ENCODE measurements at regions not wholly inside any gene's neighbourhood (a gene's known extent, or its start where the extent isn't known, plus 50 kb on each side); places are given as distances from the start of the nearest gene placed in this dataset.

- TF ChIP-seq CTCF (IDR thresholded peaks at IDR 0.05; ENCODE audit: control extremely low read depth, extremely low read depth, low read depth, missing control alignments) = no peak
- DNase-seq (ENCODE audit: extremely low spot score) = no peak
- CTCF ChIA-PET = interaction anchor here (1.2 to 1.4 kb wide), 2 partner anchors 11 to 26 kb away, joined by 3 to 4 read pairs; no protein-coding TSS in a partner anchor
- POLR2A ChIA-PET = no interaction called here
These were observed 711.7 kb upstream of the PTBP2 start for GRCh38 chr1:96009831-96010434.

- DNase-seq (ENCODE audit: extremely low spot score) = no peak
- POLR2A ChIA-PET = no interaction called here
- CTCF ChIA-PET = interaction anchor here (1.1 to 1.4 kb wide), 3 partner anchors 8 to 17 kb away, joined by 3 read pairs; no protein-coding TSS in a partner anchor
- no peak for TF ChIP-seq CTCF (IDR thresholded peaks at IDR 0.05; ENCODE audit: control extremely low read depth, extremely low read depth, low read depth, missing control alignments)
These were observed 710.0 kb upstream of the PTBP2 start for GRCh38 chr1:96011606-96012005.

- CTCF ChIA-PET = no interaction called here
- no peak for DNase-seq (ENCODE audit: extremely low spot score)
- POLR2A ChIA-PET = no interaction called here
- TF ChIP-seq CTCF (IDR thresholded peaks at IDR 0.05; ENCODE audit: control extremely low read depth, extremely low read depth, low read depth, missing control alignments) = no peak
These were observed 705.4 kb upstream of the PTBP2 start for GRCh38 chr1:96016219-96016618.

- CTCF ChIA-PET = interaction anchor here (1.0 kb wide), 1 partner anchor 9 kb away, joined by 3 read pairs; no protein-coding TSS in a partner anchor
These were observed 701.2 kb upstream of the PTBP2 start for GRCh38 chr1:96020378-96020777.

GRCh38 chr1:96025062-96025461 is 696.5 kb upstream of the PTBP2 start:
- TF ChIP-seq CTCF (IDR thresholded peaks at IDR 0.05; ENCODE audit: control extremely low read depth, extremely low read depth, low read depth, missing control alignments) = no peak
- ChIA-PET POLR2A (no interaction called here), CTCF (no interaction called here)
- DNase-seq (ENCODE audit: extremely low spot score) = no peak

More at GRCh38 chr1:96020378-96020777, 701.2 kb upstream of the PTBP2 start:
- POLR2A ChIA-PET = no interaction called here
- DNase-seq (ENCODE audit: extremely low spot score) = no peak
- no peak for TF ChIP-seq CTCF (IDR thresholded peaks at IDR 0.05; ENCODE audit: control extremely low read depth, extremely low read depth, low read depth, missing control alignments)

- ChIA-PET CTCF (no interaction called here), POLR2A (no interaction called here)
- no peak for DNase-seq (ENCODE audit: extremely low spot score)
- TF ChIP-seq CTCF (IDR thresholded peaks at IDR 0.05; ENCODE audit: control extremely low read depth, extremely low read depth, low read depth, missing control alignments) = no peak
These were observed 693.5 kb upstream of the PTBP2 start for GRCh38 chr1:96028071-96028470.

All from GM10248 (cell line).